ENCODE measurements at regions not wholly inside any gene's neighbourhood (a gene's known extent, or its start where the extent isn't known, plus 50 kb on each side); places are given as distances from the start of the nearest gene placed in this dataset.
"Not testable (repeated sequence)": the region's sequence is repeated elsewhere in the genome, so short reads cannot be mapped to it uniquely, and the experiment has no call there.

GRCh38 chr16:15219679-15220615, 125.9 kb upstream of the RRN3 start:
- H3K4me3 ChIP-seq (ENCODE audit: low read depth, low read length); DNase-seq (ENCODE audit: low read depth): not testable (repeated sequence)
- peak; percentile 76 for TF ChIP-seq CTCF (IDR thresholded peaks at IDR 0.05; ENCODE audit: low read depth, low read length, missing control alignments)

GRCh38 chr16:15218856-15219500, 124.9 kb upstream of the RRN3 start:
- DNase-seq (ENCODE audit: low read depth); H3K4me3 ChIP-seq (ENCODE audit: low read depth, low read length): not testable (repeated sequence)

- not testable (repeated sequence) for H3K4me3 ChIP-seq (ENCODE audit: low read depth, low read length); DNase-seq (ENCODE audit: low read depth)
Measured at GRCh38 chr16:15207202-15207981, 113.3 kb upstream of the RRN3 start.

- not testable (repeated sequence) for H3K4me3 ChIP-seq (ENCODE audit: low read depth, low read length); DNase-seq (ENCODE audit: low read depth)
Measured at GRCh38 chr16:15206439-15206838, 112.4 kb upstream of the RRN3 start.

- not testable (repeated sequence) for DNase-seq (ENCODE audit: low read depth); H3K4me3 ChIP-seq (ENCODE audit: low read depth, low read length)
Measured at GRCh38 chr16:15205939-15206338, 111.9 kb upstream of the RRN3 start.

GRCh38 chr16:15204571-15204970, 110.5 kb upstream of the RRN3 start:
- H3K4me3 ChIP-seq (ENCODE audit: low read depth, low read length); DNase-seq (ENCODE audit: low read depth): not testable (repeated sequence)

GRCh38 chr16:15192813-15193212, 98.7 kb upstream of the RRN3 start:
- not testable (repeated sequence) for H3K4me3 ChIP-seq (ENCODE audit: low read depth, low read length); DNase-seq (ENCODE audit: low read depth)

- H3K4me3 ChIP-seq (ENCODE audit: low read depth, low read length); DNase-seq (ENCODE audit: low read depth): not testable (repeated sequence)
Measured at GRCh38 chr16:15192197-15192596, 98.1 kb upstream of the RRN3 start.

- not testable (repeated sequence) for DNase-seq (ENCODE audit: low read depth); H3K4me3 ChIP-seq (ENCODE audit: low read depth, low read length)
Measured at GRCh38 chr16:15189478-15189877, 95.4 kb upstream of the RRN3 start.

Data from GM12864 (cell line).